Progenitor cell of endocrine pancreas (in vitro differentiated cells): ENCODE measurements at regions not wholly inside any gene's neighbourhood (a gene's known extent, or its start where the extent isn't known, plus 50 kb on each side); places are given as distances from the start of the nearest gene placed in this dataset.

ENCODE experiments used
- DNase-seq: peaks from one replicate; pipeline ENCODE4 v3.0.0; 2021; ENCODE audit warnings: low spot score; ENCODE audit not compliant: unreplicated experiment
- H3K27ac Mint-ChIP-seq: 2 replicates; pipeline ENCODE4 v1.8.0; 2021; ENCODE audit warnings: mild to moderate bottlenecking, moderate library complexity, mixed read lengths
- H3K27me3 Mint-ChIP-seq: 2 replicates; pipeline ENCODE4 v1.8.0; 2021; ENCODE audit warnings: mixed read lengths
- H3K36me3 Mint-ChIP-seq: 2 replicates; pipeline ENCODE4 v1.8.0; 2022; ENCODE audit warnings: mixed read lengths; ENCODE audit not compliant: insufficient read depth
- H3K4me1 Mint-ChIP-seq: 2 replicates; pipeline ENCODE4 v1.8.0; 2021; ENCODE audit warnings: low read depth, mixed read lengths
- H3K4me3 Mint-ChIP-seq: 2 replicates; pipeline ENCODE4 v1.8.0; 2021; ENCODE audit warnings: low read depth, mild to moderate bottlenecking, moderate library complexity, mixed read lengths
- H3K9me3 Mint-ChIP-seq: 2 replicates; pipeline ENCODE4 v1.8.0; 2021; ENCODE audit warnings: low read depth, mixed read lengths
- CTCF ChIP-seq: fragments of 200-600 bp; sonication (generic); IDR thresholded peaks from one replicate; pipeline ENCODE4 v1.5.0; 2021; ENCODE audit warnings: antibody characterized with exemption, mild to moderate bottlenecking; ENCODE audit not compliant: unreplicated experiment

- no peaks in the 10 kb centered on the region for H3K4me1 Mint-ChIP-seq
These were observed 462.5 kb upstream of the EEF2KMT start for GRCh38 chr16:5560084-5560483.

GRCh38 chr16:5557966-5558365 is 460.4 kb upstream of the EEF2KMT start:
- Mint-ChIP-seq H3K27me3 (peaks cover 4% of the 10 kb centered on the region), H3K9me3 (no peaks in the 10 kb centered on the region), H3K27ac (no peak overlapping the region), H3K36me3 (no peaks in the 10 kb centered on the region), H3K4me3 (no peak overlapping the region), H3K4me1 (no peaks in the 10 kb centered on the region)
- no peak for TF ChIP-seq CTCF
- DNase-seq = no peak

More at GRCh38 chr16:5560084-5560483, 462.5 kb upstream of the EEF2KMT start:
- Mint-ChIP-seq H3K27ac (no peak overlapping the region), H3K4me3 (no peak overlapping the region), H3K36me3 (no peaks in the 10 kb centered on the region), H3K9me3 (no peaks in the 10 kb centered on the region), H3K27me3 (peaks cover 6% of the 10 kb centered on the region)
- TF ChIP-seq CTCF = no peak
- no peak for DNase-seq

- H3K36me3 Mint-ChIP-seq = no peaks in the 10 kb centered on the region
These were observed 459.9 kb upstream of the EEF2KMT start for GRCh38 chr16:5557448-5557847.

GRCh38 chr16:5556158-5556810 is 458.7 kb upstream of the EEF2KMT start:
- H3K36me3 Mint-ChIP-seq = no peaks in the 10 kb centered on the region

More at GRCh38 chr16:5557448-5557847, 459.9 kb upstream of the EEF2KMT start:
- no peak for TF ChIP-seq CTCF
- no peaks in the 10 kb centered on the region for H3K4me1 Mint-ChIP-seq
- H3K27me3 Mint-ChIP-seq = peaks cover 4% of the 10 kb centered on the region
- H3K4me3 Mint-ChIP-seq = no peak overlapping the region
- no peak overlapping the region for H3K27ac Mint-ChIP-seq
- no peak for DNase-seq
- no peaks in the 10 kb centered on the region for H3K9me3 Mint-ChIP-seq

GRCh38 chr16:5551909-5552308 is 454.3 kb upstream of the EEF2KMT start:
- H3K4me3 Mint-ChIP-seq = no peak overlapping the region
- TF ChIP-seq CTCF = no peak
- H3K27ac Mint-ChIP-seq = no peak overlapping the region
- no peaks in the 10 kb centered on the region for H3K9me3 Mint-ChIP-seq
- H3K36me3 Mint-ChIP-seq = no peaks in the 10 kb centered on the region
- DNase-seq = no peak
- H3K27me3 Mint-ChIP-seq = peaks cover 3% of the 10 kb centered on the region
- H3K4me1 Mint-ChIP-seq = peaks cover 1% of the 10 kb centered on the region

More at GRCh38 chr16:5556158-5556810, 458.7 kb upstream of the EEF2KMT start:
- TF ChIP-seq CTCF = no peak
- Mint-ChIP-seq H3K9me3 (no peaks in the 10 kb centered on the region), H3K27ac (no peak overlapping the region), H3K4me3 (no peak overlapping the region), H3K4me1 (no peaks in the 10 kb centered on the region), H3K27me3 (no peaks in the 10 kb centered on the region)
- DNase-seq = no peak
